EL (cell line): ENCODE measurements at regions not wholly inside any gene's neighbourhood (a gene's known extent, or its start where the extent isn't known, plus 50 kb on each side); places are given as distances from the start of the nearest gene placed in this dataset.
"Not testable (repeated sequence)": the region's sequence is repeated elsewhere in the genome, so short reads cannot be mapped to it uniquely, and the experiment has no call there.

Source experiments
- DNase-seq: peaks from one replicate; pipeline ENCODE4 v3.0.0-alpha.2; 2016

GRCh38 chr4:138656990-138657389 lies 358.6 kb upstream of the NOCT start:
- no peak for DNase-seq

- no peak for DNase-seq
These were observed 359.6 kb upstream of the NOCT start for GRCh38 chr4:138655985-138656384.

GRCh38 chr4:138655286-138655685 lies 360.3 kb upstream of the NOCT start:
- DNase-seq = no peak

- DNase-seq = peak; percentile 98
These were observed 364.6 kb upstream of the NOCT start for GRCh38 chr4:138650929-138651448.

- no peak for DNase-seq
These were observed 365.1 kb upstream of the NOCT start for GRCh38 chr4:138650495-138650894.

GRCh38 chr4:138647433-138647832 lies 368.1 kb upstream of the NOCT start:
- no peak for DNase-seq

GRCh38 chr4:138646383-138646782 lies 369.2 kb upstream of the NOCT start:
- DNase-seq = no peak

- peak; percentile 54 for DNase-seq
These were observed 370.3 kb upstream of the NOCT start for GRCh38 chr4:138645289-138645688.

- DNase-seq = no peak
These were observed 371.3 kb upstream of the NOCT start for GRCh38 chr4:138644322-138644721.

- peak; percentile 51 for DNase-seq
These were observed 371.8 kb upstream of the NOCT start for GRCh38 chr4:138643827-138644226.

- DNase-seq = peak; percentile 50
These were observed 376.4 kb upstream of the NOCT start for GRCh38 chr4:138639018-138639741.

- no peak for DNase-seq
These were observed 378.8 kb upstream of the NOCT start for GRCh38 chr4:138636781-138637180.

- no peak for DNase-seq
These were observed 380.7 kb upstream of the NOCT start for GRCh38 chr4:138634915-138635314.

- DNase-seq = no peak
These were observed 382.0 kb upstream of the NOCT start for GRCh38 chr4:138633580-138633904.

GRCh38 chr4:138632856-138633579 lies 382.6 kb upstream of the NOCT start:
- DNase-seq = no peak

GRCh38 chr4:138630666-138631065 lies 384.9 kb upstream of the NOCT start:
- DNase-seq = no peak

- no peak for DNase-seq
These were observed 385.9 kb upstream of the NOCT start for GRCh38 chr4:138629669-138630068.

- peak; percentile 41 for DNase-seq
These were observed 384.9 kb upstream of the SLC7A11 start for GRCh38 chr4:138627096-138627495.

- not testable (repeated sequence) for DNase-seq
These were observed 380.2 kb upstream of the SLC7A11 start for GRCh38 chr4:138622362-138622761.

- no peak for DNase-seq
These were observed 374.6 kb upstream of the SLC7A11 start for GRCh38 chr4:138616775-138617174.

- no peak for DNase-seq
These were observed 372.4 kb upstream of the SLC7A11 start for GRCh38 chr4:138614398-138615142.

GRCh38 chr4:138612428-138612827 lies 370.3 kb upstream of the SLC7A11 start:
- no peak for DNase-seq

- no peak for DNase-seq
These were observed 369.6 kb upstream of the SLC7A11 start for GRCh38 chr4:138611721-138612120.

- DNase-seq = no peak
These were observed 368.9 kb upstream of the SLC7A11 start for GRCh38 chr4:138611017-138611416.
